Hematopoietic multipotent progenitor cell treated with erythropoietin and hydrocortisone succinate and interleukin-3 and kit ligand, for 17 days (in vitro differentiated cells): ENCODE measurements at regions not wholly inside any gene's neighbourhood (a gene's known extent, or its start where the extent isn't known, plus 50 kb on each side); places are given as distances from the start of the nearest gene placed in this dataset.

Experiments
- DNase-seq: peaks from one replicate; pipeline ENCODE4 v3.0.0-alpha.2; 2015; ENCODE audit warnings: low spot score

GRCh38 chr18:54769526-54770464 is 58.5 kb upstream of the RAB27B start:
- no peak for DNase-seq

- DNase-seq, result no peak
Measured at GRCh38 chr18:54772056-54772455, 56.2 kb upstream of the RAB27B start.

- no peak for DNase-seq
Measured at GRCh38 chr18:54774423-54774822, 53.9 kb upstream of the RAB27B start.

- DNase-seq, result no peak
Measured at GRCh38 chr18:54774981-54775665, 53.2 kb upstream of the RAB27B start.

- no peak for DNase-seq
Measured at GRCh38 chr18:54775686-54776085, 52.6 kb upstream of the RAB27B start.

GRCh38 chr18:54776282-54776977 is 51.8 kb upstream of the RAB27B start:
- DNase-seq, result no peak

- no peak for DNase-seq
Measured at GRCh38 chr18:54777118-54777791, 51.0 kb upstream of the RAB27B start.

GRCh38 chr18:54777989-54778388 is 50.3 kb upstream of the RAB27B start:
- DNase-seq, result no peak
